ENCODE measurements at regions not wholly inside any gene's neighbourhood (a gene's known extent, or its start where the extent isn't known, plus 50 kb on each side); places are given as distances from the start of the nearest gene placed in this dataset.
"Not testable (repeated sequence)": the region's sequence is repeated elsewhere in the genome, so short reads cannot be mapped to it uniquely, and the experiment has no call there.

- no peak for DNase-seq
These were observed 494.9 kb upstream of the RBFOX1 start for GRCh38 chr16:6837722-6838121.

GRCh38 chr16:6836766-6837165 is 495.9 kb upstream of the RBFOX1 start:
- no peak for DNase-seq

- no peak for DNase-seq
These were observed 496.7 kb upstream of the RBFOX1 start for GRCh38 chr16:6835941-6836340.

- DNase-seq: no peak
These were observed 497.1 kb upstream of the RBFOX1 start for GRCh38 chr16:6835516-6835915.

GRCh38 chr16:6828690-6829089 is 504.0 kb upstream of the RBFOX1 start:
- no peak for DNase-seq

- DNase-seq: no peak
These were observed 504.7 kb upstream of the RBFOX1 start for GRCh38 chr16:6827931-6828330.

- no peak for DNase-seq
These were observed 505.4 kb upstream of the RBFOX1 start for GRCh38 chr16:6827267-6827666.

GRCh38 chr16:6822041-6822440 is 510.6 kb upstream of the RBFOX1 start:
- DNase-seq: no peak

- no peak for DNase-seq
These were observed 528.2 kb upstream of the RBFOX1 start for GRCh38 chr16:6804461-6804860.

GRCh38 chr16:6803176-6803575 is 529.5 kb upstream of the RBFOX1 start:
- DNase-seq: no peak

- no peak for DNase-seq
These were observed 535.4 kb upstream of the RBFOX1 start for GRCh38 chr16:6797223-6797622.

- DNase-seq: no peak
These were observed 555.0 kb upstream of the RBFOX1 start for GRCh38 chr16:6777624-6778023.

- no peak for DNase-seq
These were observed 556.9 kb upstream of the RBFOX1 start for GRCh38 chr16:6775712-6776111.

GRCh38 chr16:6771956-6772355 is 560.7 kb upstream of the RBFOX1 start:
- no peak for DNase-seq

GRCh38 chr16:6753553-6753952 is 579.1 kb upstream of the RBFOX1 start:
- no peak for DNase-seq

GRCh38 chr16:6751191-6751590 is 581.5 kb upstream of the RBFOX1 start:
- no peak for DNase-seq

GRCh38 chr16:6749698-6750097 is 582.9 kb upstream of the RBFOX1 start:
- DNase-seq: no peak

GRCh38 chr16:6736302-6736701 is 596.3 kb upstream of the RBFOX1 start:
- not testable (repeated sequence) for DNase-seq

- no peak for DNase-seq
These were observed 597.0 kb upstream of the RBFOX1 start for GRCh38 chr16:6735631-6736030.

GRCh38 chr16:6732166-6732565 is 600.5 kb upstream of the RBFOX1 start:
- no peak for DNase-seq

- no peak for DNase-seq
These were observed 604.3 kb upstream of the RBFOX1 start for GRCh38 chr16:6728381-6728780.

GRCh38 chr16:6726621-6727020 is 606.0 kb upstream of the RBFOX1 start:
- no peak for DNase-seq

GRCh38 chr16:6725634-6726331 is 606.9 kb upstream of the RBFOX1 start:
- no peak for DNase-seq

GRCh38 chr16:6725206-6725605 is 607.4 kb upstream of the RBFOX1 start:
- not testable (repeated sequence) for DNase-seq

- no peak for DNase-seq
These were observed 609.9 kb upstream of the RBFOX1 start for GRCh38 chr16:6722786-6723185.

Measured in CD4-positive, alpha-beta T cell treated with Interleukin-21 for 1 hour (primary cell).